ENCODE measurements at regions not wholly inside any gene's neighbourhood (a gene's known extent, or its start where the extent isn't known, plus 50 kb on each side); places are given as distances from the start of the nearest gene placed in this dataset.

DNA sequence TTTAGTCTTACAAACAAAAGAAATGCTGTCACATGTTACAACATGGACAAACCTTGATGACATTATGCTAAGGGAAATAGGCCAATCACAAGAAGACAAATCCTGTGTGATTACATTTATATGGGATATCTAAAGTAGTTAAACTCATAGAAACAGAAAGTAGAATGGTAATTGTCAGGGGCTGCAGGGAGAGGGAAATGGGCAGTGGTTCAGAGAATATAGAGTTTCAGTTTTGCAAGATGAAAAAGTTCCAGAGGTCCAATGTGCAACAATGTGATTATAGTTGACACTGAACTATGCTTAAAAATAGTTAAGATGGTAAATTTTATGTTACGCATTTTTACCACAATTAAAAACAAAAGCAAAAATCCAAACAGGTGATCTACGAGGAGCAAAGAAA lies 265.5 kb downstream of the NDUFS4 start:
- H3K27ac ChIP-seq: no peak overlapping the region
- TF ChIP-seq, protein P1, sequence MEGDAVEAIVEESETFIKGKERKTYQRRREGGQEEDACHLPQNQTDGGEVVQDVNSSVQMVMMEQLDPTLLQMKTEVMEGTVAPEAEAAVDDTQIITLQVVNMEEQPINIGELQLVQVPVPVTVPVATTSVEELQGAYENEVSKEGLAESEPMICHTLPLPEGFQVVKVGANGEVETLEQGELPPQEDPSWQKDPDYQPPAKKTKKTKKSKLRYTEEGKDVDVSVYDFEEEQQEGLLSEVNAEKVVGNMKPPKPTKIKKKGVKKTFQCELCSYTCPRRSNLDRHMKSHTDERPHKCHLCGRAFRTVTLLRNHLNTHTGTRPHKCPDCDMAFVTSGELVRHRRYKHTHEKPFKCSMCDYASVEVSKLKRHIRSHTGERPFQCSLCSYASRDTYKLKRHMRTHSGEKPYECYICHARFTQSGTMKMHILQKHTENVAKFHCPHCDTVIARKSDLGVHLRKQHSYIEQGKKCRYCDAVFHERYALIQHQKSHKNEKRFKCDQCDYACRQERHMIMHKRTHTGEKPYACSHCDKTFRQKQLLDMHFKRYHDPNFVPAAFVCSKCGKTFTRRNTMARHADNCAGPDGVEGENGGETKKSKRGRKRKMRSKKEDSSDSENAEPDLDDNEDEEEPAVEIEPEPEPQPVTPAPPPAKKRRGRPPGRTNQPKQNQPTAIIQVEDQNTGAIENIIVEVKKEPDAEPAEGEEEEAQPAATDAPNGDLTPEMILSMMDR (IDR thresholded peaks at IDR 0.05): no peak
- no peak for TF ChIP-seq ZFX (IDR thresholded peaks at IDR 0.05; ENCODE audit: borderline replicate concordance)

DNA sequence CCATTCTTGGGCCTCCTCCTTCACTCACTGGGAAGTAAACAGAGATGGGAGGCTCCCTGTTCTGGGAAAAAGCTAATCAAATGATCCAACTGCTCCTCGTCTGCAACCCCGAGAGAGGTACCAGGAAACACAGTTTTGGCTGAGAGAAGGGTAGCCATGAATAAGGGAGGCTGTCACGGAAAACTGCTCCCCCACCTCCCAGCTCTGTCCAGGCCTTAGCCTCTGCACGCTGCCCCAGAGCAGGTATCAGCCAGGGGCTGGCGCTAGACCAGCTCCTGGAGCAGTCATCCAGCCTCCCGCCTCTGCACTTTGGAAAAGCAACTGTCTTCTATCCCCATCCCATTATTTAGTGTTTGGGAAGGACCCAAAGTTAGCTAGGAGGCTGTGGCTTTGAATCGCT lies 266.1 kb downstream of the NDUFS4 start:
- H3K27ac ChIP-seq: no peak overlapping the region
- no peak for TF ChIP-seq ZFX (IDR thresholded peaks at IDR 0.05; ENCODE audit: borderline replicate concordance)
- TF ChIP-seq, protein P1 (IDR thresholded peaks at IDR 0.05): no peak

DNA sequence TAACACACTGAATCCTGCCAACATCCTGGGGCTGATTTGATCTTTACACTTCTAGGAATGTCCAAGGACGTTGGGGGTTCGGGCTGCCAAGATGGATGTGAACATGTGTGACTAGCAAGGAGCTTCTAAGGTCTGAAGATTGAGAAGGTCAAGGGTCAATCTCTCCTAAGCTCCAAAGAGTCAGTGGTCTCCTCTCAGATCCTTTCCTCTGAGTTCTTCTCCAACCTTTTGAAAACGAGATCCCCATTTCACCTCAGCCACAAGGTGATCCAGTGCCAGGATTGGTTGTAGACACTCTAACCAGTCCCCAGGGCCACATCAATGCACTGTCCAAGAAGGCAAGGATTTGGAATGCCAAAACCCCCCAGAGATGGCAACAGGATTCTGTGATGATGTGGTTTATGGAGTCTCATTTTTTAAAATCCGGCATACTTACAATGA lies 266.8 kb downstream of the NDUFS4 start:
- no peak overlapping the region for H3K27ac ChIP-seq
- TF ChIP-seq, protein P1 (IDR thresholded peaks at IDR 0.05): no peak
- TF ChIP-seq ZFX (IDR thresholded peaks at IDR 0.05; ENCODE audit: borderline replicate concordance): no peak

DNA sequence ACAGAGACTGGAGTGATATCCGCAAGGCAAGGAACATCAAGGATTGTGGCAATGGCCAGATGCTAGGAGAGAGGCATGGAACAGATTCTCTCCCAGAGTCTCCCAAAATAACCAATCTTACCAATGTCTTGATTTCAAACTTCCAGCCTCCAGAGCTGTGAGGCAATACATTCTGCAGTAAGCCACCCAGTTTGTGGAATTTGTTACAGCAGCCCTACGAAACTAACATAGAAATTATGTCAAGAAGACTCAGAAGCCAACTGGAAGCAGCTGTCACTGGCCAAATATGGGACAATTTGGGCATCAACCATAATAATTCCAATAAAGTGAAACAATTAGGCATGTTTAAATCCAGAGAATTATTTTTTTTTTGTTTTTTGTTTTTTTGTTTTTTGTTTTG lies 271.1 kb downstream of the NDUFS4 start:
- no peak for TF ChIP-seq ZFX (IDR thresholded peaks at IDR 0.05; ENCODE audit: borderline replicate concordance)
- TF ChIP-seq, protein P1 (IDR thresholded peaks at IDR 0.05): no peak
- H3K27ac ChIP-seq: no peak overlapping the region

Measured in 22Rv1 (cell line).